Lower leg skin (tissue), 4 donors: ENCODE measurements at regions not wholly inside any gene's neighbourhood (a gene's known extent, or its start where the extent isn't known, plus 50 kb on each side); places are given as distances from the start of the nearest gene placed in this dataset.
"Not testable (repeated sequence)": the region's sequence is repeated elsewhere in the genome, so short reads cannot be mapped to it uniquely, and the experiment has no call there.

Source experiments
- DNase-seq, 2 donors: peaks; one replicate each; pipeline ENCODE4 v3.0.0-alpha.2; 2019; ENCODE audit warnings: low spot score in 2 of 2
- H3K4me3 ChIP-seq: fragments of 200-600 bp; sonication (generic); 2 replicates; pipeline ENCODE4 v1.5.1; 2017; ENCODE audit warnings: mild to moderate bottlenecking, low read depth; ENCODE audit not compliant: poor library complexity, severe bottlenecking
- CTCF ChIP-seq, 3 donors: fragments of 450-650 bp; IDR thresholded peaks; one replicate each; pipeline ENCODE4 v1.5.1; 2016; ENCODE audit warnings: antibody characterized with exemption in 3 of 3, mild to moderate bottlenecking in 3 of 3, moderate library complexity in 2 of 3
- POLR2A ChIP-seq, 2 donors: fragments of 450-650 bp; IDR thresholded peaks; one replicate each; pipeline ENCODE4 v1.6.1; 2016 to 2017; ENCODE audit warnings: antibody characterized with exemption in 2 of 2, mild to moderate bottlenecking in 1 of 2, moderate library complexity in 1 of 2
- WGBS, 2 donors: methylation state at CpG; one replicate each; pipeline ENCODE4 v1.1.5; 2018; 5-methylcytosine and 5-hydroxymethylcytosine counted together
- intact Hi-C: fragments of 100-400 bp; cut with DNase I; formaldehyde crosslinking; loops from one replicate; pipeline ENCODE4 v1.15.0; 2023; ENCODE audit warnings: low total_unique reads

- TF ChIP-seq POLR2A (IDR thresholded peaks at IDR 0.05) (no peak), CTCF (IDR thresholded peaks at IDR 0.05) (no peak)
- DNase-seq, result no peak
- no peak overlapping the region for H3K4me3 ChIP-seq
- WGBS, 2 donors, result 55 to 59% methylated on average over 3 of the region's 3 CpGs
- intact Hi-C loops, result no loop called here
Observed at GRCh38 chr3:162684260-162684659, 1187.7 kb downstream of the OTOL1 start.

- DNase-seq, result no peak
- intact Hi-C loops, result no loop called here
- WGBS, 2 donors, result 54 to 66% methylated on average over 1 of the region's 1 CpG
- H3K4me3 ChIP-seq, result no peak overlapping the region
- TF ChIP-seq CTCF (IDR thresholded peaks at IDR 0.05), result no peak
- no peak for TF ChIP-seq POLR2A (IDR thresholded peaks at IDR 0.05)
Observed at GRCh38 chr3:162699291-162699690, 1202.7 kb downstream of the OTOL1 start.

GRCh38 chr3:162701211-162701610, 1204.6 kb downstream of the OTOL1 start:
- H3K4me3 ChIP-seq, result no peak overlapping the region
- 93 to 95% methylated on average over 4 of the region's 4 CpGs for WGBS, 2 donors
- TF ChIP-seq CTCF (IDR thresholded peaks at IDR 0.05) (no peak), POLR2A (IDR thresholded peaks at IDR 0.05) (no peak)
- no peak for DNase-seq
- intact Hi-C loops, result no loop called here

- no peak for DNase-seq
- intact Hi-C loops, result no loop called here
- 89 to 99% methylated on average over 30 to 31 of the region's 31 CpGs for WGBS, 2 donors
- H3K4me3 ChIP-seq, result no peak overlapping the region
- TF ChIP-seq CTCF (IDR thresholded peaks at IDR 0.05) (no peak), POLR2A (IDR thresholded peaks at IDR 0.05) (no peak)
Observed at GRCh38 chr3:162702768-162703385, 1206.3 kb downstream of the OTOL1 start.

GRCh38 chr3:162704238-162704637, 1207.6 kb downstream of the OTOL1 start:
- intact Hi-C loops, result no loop called here
- TF ChIP-seq POLR2A (IDR thresholded peaks at IDR 0.05), result no peak
- no peak for TF ChIP-seq CTCF (IDR thresholded peaks at IDR 0.05)
- no peak overlapping the region for H3K4me3 ChIP-seq
- DNase-seq, result no peak
- 3 to 31% methylated on average over 1 of the region's 1 CpG for WGBS, 2 donors

- no peak overlapping the region for H3K4me3 ChIP-seq
- TF ChIP-seq CTCF (IDR thresholded peaks at IDR 0.05) (no peak), POLR2A (IDR thresholded peaks at IDR 0.05) (no peak)
- intact Hi-C loops, result no loop called here
- WGBS, 2 donors, result 63 to 66% methylated on average over 5 of the region's 5 CpGs
- no peak for DNase-seq
Observed at GRCh38 chr3:162704799-162705385, 1208.3 kb downstream of the OTOL1 start.

GRCh38 chr3:162708394-162708793, 1211.8 kb downstream of the OTOL1 start:
- DNase-seq, H3K4me3 ChIP-seq, intact Hi-C loops: not testable (repeated sequence)
- WGBS, 2 donors, result 94 to 95% methylated on average over 2 of the region's 2 CpGs

- H3K4me3 ChIP-seq, intact Hi-C loops, DNase-seq: not testable (repeated sequence)
- 81 to 88% methylated on average over 15 of the region's 15 CpGs for WGBS, 2 donors
Observed at GRCh38 chr3:162708942-162709706, 1212.5 kb downstream of the OTOL1 start.
